Endothelial cell (in vitro differentiated cells): ENCODE measurements at regions not wholly inside any gene's neighbourhood (a gene's known extent, or its start where the extent isn't known, plus 50 kb on each side); places are given as distances from the start of the nearest gene placed in this dataset.

Source experiments
- DNase-seq: peaks from one replicate; pipeline ENCODE4 v3.0.0; 2021; ENCODE audit warnings: low spot score
- H3K27ac Mint-ChIP-seq: one replicate; pipeline ENCODE4 v1.8.0; 2021; ENCODE audit warnings: mixed read lengths, inconsistent platforms; ENCODE audit not compliant: unreplicated experiment
- H3K27me3 Mint-ChIP-seq: one replicate; pipeline ENCODE4 v1.8.0; 2021; ENCODE audit warnings: mild to moderate bottlenecking, moderate library complexity, mixed read lengths, inconsistent platforms; ENCODE audit not compliant: unreplicated experiment
- H3K36me3 Mint-ChIP-seq: one replicate; pipeline ENCODE4 v1.8.0; 2021; ENCODE audit warnings: mild to moderate bottlenecking, low read depth, mixed read lengths, inconsistent platforms; ENCODE audit not compliant: unreplicated experiment
- H3K4me1 Mint-ChIP-seq: one replicate; pipeline ENCODE4 v1.8.0; 2021; ENCODE audit warnings: mild to moderate bottlenecking, mixed read lengths, inconsistent platforms; ENCODE audit not compliant: unreplicated experiment
- H3K4me3 Mint-ChIP-seq: one replicate; pipeline ENCODE4 v1.8.0; 2021; ENCODE audit warnings: mild to moderate bottlenecking, mixed read lengths, inconsistent platforms; ENCODE audit not compliant: unreplicated experiment
- H3K9me3 Mint-ChIP-seq: one replicate; pipeline ENCODE4 v1.8.0; 2021; ENCODE audit warnings: mixed read lengths, inconsistent platforms; ENCODE audit not compliant: unreplicated experiment
- CTCF ChIP-seq: fragments of 200-600 bp; sonication (generic); IDR thresholded peaks from one replicate; pipeline ENCODE4 v1.5.0; 2021; ENCODE audit warnings: antibody characterized with exemption; ENCODE audit not compliant: unreplicated experiment

- H3K4me3 Mint-ChIP-seq, result no peak overlapping the region
- no peaks in the 10 kb centered on the region for H3K9me3 Mint-ChIP-seq
- H3K27ac Mint-ChIP-seq, result no peak overlapping the region
- no peaks in the 10 kb centered on the region for H3K36me3 Mint-ChIP-seq
- no peak for TF ChIP-seq CTCF
- peaks cover 3% of the 10 kb centered on the region for H3K27me3 Mint-ChIP-seq
- DNase-seq, result no peak
- H3K4me1 Mint-ChIP-seq, result no peaks in the 10 kb centered on the region
Measured at GRCh38 chr3:73908218-73908617, 283.5 kb upstream of the PDZRN3 start.

- no peaks in the 10 kb centered on the region for H3K36me3 Mint-ChIP-seq
- DNase-seq, result no peak
- H3K9me3 Mint-ChIP-seq, result no peaks in the 10 kb centered on the region
- H3K27me3 Mint-ChIP-seq, result peaks cover 2% of the 10 kb centered on the region
- no peak for TF ChIP-seq CTCF
- no peak overlapping the region for H3K27ac Mint-ChIP-seq
- no peaks in the 10 kb centered on the region for H3K4me1 Mint-ChIP-seq
- H3K4me3 Mint-ChIP-seq, result no peak overlapping the region
Measured at GRCh38 chr3:73901686-73902085, 276.9 kb upstream of the PDZRN3 start.

- no peak for DNase-seq
- H3K27me3 Mint-ChIP-seq, result no peaks in the 10 kb centered on the region
- H3K27ac Mint-ChIP-seq, result no peak overlapping the region
- H3K4me1 Mint-ChIP-seq, result no peaks in the 10 kb centered on the region
- H3K36me3 Mint-ChIP-seq, result no peaks in the 10 kb centered on the region
- no peak for TF ChIP-seq CTCF
- no peaks in the 10 kb centered on the region for H3K9me3 Mint-ChIP-seq
- no peak overlapping the region for H3K4me3 Mint-ChIP-seq
Measured at GRCh38 chr3:73894474-73895213, 269.9 kb upstream of the PDZRN3 start.

GRCh38 chr3:73893089-73893488 lies 268.3 kb upstream of the PDZRN3 start:
- Mint-ChIP-seq H3K36me3 (no peaks in the 10 kb centered on the region), H3K9me3 (no peaks in the 10 kb centered on the region), H3K4me1 (no peaks in the 10 kb centered on the region), H3K27ac (no peak overlapping the region), H3K4me3 (no peak overlapping the region), H3K27me3 (no peaks in the 10 kb centered on the region)
- no peak for DNase-seq
- no peak for TF ChIP-seq CTCF

GRCh38 chr3:73885862-73886261 lies 261.1 kb upstream of the PDZRN3 start:
- no peak for DNase-seq
- Mint-ChIP-seq H3K27me3 (no peaks in the 10 kb centered on the region), H3K27ac (no peak overlapping the region), H3K36me3 (no peaks in the 10 kb centered on the region), H3K4me1 (no peaks in the 10 kb centered on the region), H3K4me3 (no peak overlapping the region), H3K9me3 (no peaks in the 10 kb centered on the region)
- TF ChIP-seq CTCF, result no peak
